CD14-positive monocyte (primary cell): ENCODE measurements at regions not wholly inside any gene's neighbourhood (a gene's known extent, or its start where the extent isn't known, plus 50 kb on each side); places are given as distances from the start of the nearest gene placed in this dataset.

Source experiments
- DNase-seq, 3 donors: peaks; one replicate each; pipeline ENCODE4 v3.0.0-alpha.2; 2011 to 2022
- H2AFZ ChIP-seq: 2 replicates; pipeline ENCODE4 v1.6.0; 2012; ENCODE audit warnings: mild to moderate bottlenecking, low read depth, low read length, inconsistent platforms; ENCODE audit not compliant: insufficient read depth, poor library complexity, severe bottlenecking
- H3K27ac ChIP-seq, 2 donors: 1 replicate in 1 of 2; 2 replicates in 1 of 2; pipeline ENCODE4 v1.5.1; 2012 to 2013; ENCODE audit warnings: low read length in 2 of 2, control low read depth in 1 of 2, inconsistent platforms in 1 of 2, low read depth in 1 of 2, mild to moderate bottlenecking in 1 of 2
- H3K27me3 ChIP-seq, 2 donors: one replicate each; pipeline versions ENCODE4 v1.6.0 to v1.6.1; 2011 to 2013; ENCODE audit warnings: low read length in 2 of 2; ENCODE audit not compliant: control insufficient read depth in 2 of 2, insufficient read depth in 2 of 2
- H3K36me3 ChIP-seq, 2 donors: replicated peaks in 1 of 2; 1 replicate in 1 of 2; 2 replicates in 1 of 2; pipeline versions ENCODE4 v1.5.1 to v1.6.1; 2012 to 2013; ENCODE audit warnings: low read length in 2 of 2, control low read depth in 1 of 2, inconsistent platforms in 1 of 2, mild to moderate bottlenecking in 1 of 2; ENCODE audit not compliant: insufficient read depth in 2 of 2, control insufficient read depth in 1 of 2
- H3K4me1 ChIP-seq, 2 donors: 1 replicate in 1 of 2; 2 replicates in 1 of 2; pipeline versions ENCODE4 v1.5.1 to v1.6.1; 2012 to 2013; ENCODE audit warnings: low read length in 2 of 2, control low read depth in 1 of 2, inconsistent platforms in 1 of 2, mild to moderate bottlenecking in 1 of 2, moderate library complexity in 1 of 2; ENCODE audit not compliant: insufficient read depth in 2 of 2, control insufficient read depth in 1 of 2
- H3K4me2 ChIP-seq: replicated peaks from 2 replicates; pipeline ENCODE3; 2012; ENCODE audit warnings: low read length, moderate library complexity, mild to moderate bottlenecking; ENCODE audit not compliant: poor library complexity, severe bottlenecking; ENCODE audit errors: extremely low read depth
- H3K4me3 ChIP-seq, 3 experiments: fragments of 200-600 bp in 1 of 3; sonication (generic) in 1 of 3; replicated peaks in 1 of 3; 1 replicate in 2 of 3; 2 replicates in 1 of 3; pipeline ENCODE4 v1.5.1; 2011 to 2013; ENCODE audit warnings: low read length in 3 of 3, mild to moderate bottlenecking in 3 of 3, control low read depth in 2 of 3, low read depth in 2 of 3, inconsistent platforms in 1 of 3, moderate library complexity in 1 of 3
- H3K79me2 ChIP-seq: 2 replicates; pipeline ENCODE4 v1.6.0; 2012; ENCODE audit warnings: mild to moderate bottlenecking, control low read depth, inconsistent platforms, low read length, moderate library complexity; ENCODE audit not compliant: insufficient read depth
- H3K9ac ChIP-seq: 2 replicates; pipeline ENCODE4 v1.6.0; 2017; ENCODE audit warnings: low read length, mild to moderate bottlenecking; ENCODE audit not compliant: insufficient read depth, poor library complexity, severe bottlenecking
- H3K9me3 ChIP-seq, 2 donors: replicated peaks in 1 of 2; 1 replicate in 1 of 2; 2 replicates in 1 of 2; pipeline versions ENCODE4 v1.5.1 to v1.6.1; 2012 to 2013; ENCODE audit warnings: low read length in 2 of 2, control low read depth in 1 of 2; ENCODE audit not compliant: control insufficient read depth in 1 of 2, insufficient read depth in 1 of 2
- H4K20me1 ChIP-seq: 2 replicates; pipeline ENCODE4 v1.6.0; 2012; ENCODE audit warnings: mild to moderate bottlenecking, low read length, control low read depth, moderate library complexity; ENCODE audit not compliant: insufficient read depth
- H3K27ac Mint-ChIP-seq, 7 donors: one replicate each; pipeline ENCODE4 v1.8.0; 2020; ENCODE audit warnings: mild to moderate bottlenecking in 7 of 7, mixed read lengths in 7 of 7, moderate library complexity in 6 of 7, inconsistent platforms in 2 of 7
- H3K27me3 Mint-ChIP-seq, 3 donors: one replicate each; pipeline ENCODE4 v1.8.0; 2021 to 2022; ENCODE audit warnings: low read depth in 3 of 3, mild to moderate bottlenecking in 3 of 3, mixed read lengths in 3 of 3, moderate library complexity in 3 of 3, inconsistent platforms in 1 of 3
- H3K36me3 Mint-ChIP-seq, 2 donors: one replicate each; pipeline ENCODE4 v1.8.0; 2020; ENCODE audit warnings: mixed read lengths in 2 of 2, inconsistent platforms in 1 of 2, mild to moderate bottlenecking in 1 of 2
- H3K4me1 Mint-ChIP-seq: one replicate; pipeline ENCODE4 v1.8.0; 2020; ENCODE audit warnings: mild to moderate bottlenecking, mixed read lengths
- H3K4me3 Mint-ChIP-seq, 2 donors: one replicate each; pipeline ENCODE4 v1.8.0; 2020; ENCODE audit warnings: mild to moderate bottlenecking in 2 of 2, mixed read lengths in 2 of 2, moderate library complexity in 1 of 2
- H3K9me3 Mint-ChIP-seq, 7 donors: one replicate each; pipeline ENCODE4 v1.8.0; 2020 to 2022; ENCODE audit warnings: mixed read lengths in 7 of 7, mild to moderate bottlenecking in 6 of 7, moderate library complexity in 6 of 7, inconsistent platforms in 2 of 7
- CTCF ChIP-seq: fragments of 200-600 bp; IDR thresholded peaks from one replicate; pipeline ENCODE4 v1.8.0; 2022; ENCODE audit warnings: antibody characterized with exemption, mild to moderate bottlenecking
- WGBS: methylation state at CpG from one replicate; pipeline ENCODE4 v1.1.5; 2013; ENCODE audit warnings: missing lambda C conversion rate; ENCODE audit not compliant: insufficient coverage; 5-methylcytosine and 5-hydroxymethylcytosine counted together
- intact Hi-C, 2 donors: fragments of 100-400 bp; cut with micrococcal nuclease; formaldehyde crosslinking; loops; one replicate each; pipeline versions ENCODE4 v1.15.0 to v1.15.1; 2023

GRCh38 chr6:112853162-112853561 is 506.0 kb downstream of the RFPL4B start:
- intact Hi-C loops, result no loop called here
- TF ChIP-seq CTCF, result no peak
- Histone ChIP-seq H4K20me1 (no peaks in the 10 kb centered on the region), H3K27me3 (no peaks in the 10 kb centered on the region), H3K27ac (no peak overlapping the region), H3K4me3 (no peak overlapping the region), H3K4me2 (no peak overlapping the region), H3K9ac (no peak overlapping the region), H3K36me3 (no peaks in the 10 kb centered on the region), H3K9me3 (no peaks in the 10 kb centered on the region), H3K4me1 (no peaks in the 10 kb centered on the region), H3K79me2 (no peaks in the 10 kb centered on the region), H2AFZ (no peak overlapping the region)
- Mint-ChIP-seq H3K36me3 (no peaks in the 10 kb centered on the region), H3K4me1 (no peaks in the 10 kb centered on the region), H3K27ac (no peak overlapping the region), H3K4me3 (no peak overlapping the region), H3K27me3 (peaks cover 0 to 2% (median 0%) of the 10 kb centered on the region in 3 donors), H3K9me3 (peaks cover 0 to 4% (median 0%) of the 10 kb centered on the region in 7 donors)
- 89% methylated on average over 1 of the region's 2 CpGs for WGBS
- DNase-seq, result no peak

GRCh38 chr6:112863753-112864152 is 516.6 kb downstream of the RFPL4B start:
- Mint-ChIP-seq H3K36me3 (no peaks in the 10 kb centered on the region), H3K27ac (no peak overlapping the region), H3K9me3 (peaks cover 0 to 6% (median 0%) of the 10 kb centered on the region in 7 donors), H3K4me3 (no peak overlapping the region), H3K27me3 (peaks cover 0 to 3% (median 0%) of the 10 kb centered on the region in 3 donors), H3K4me1 (no peaks in the 10 kb centered on the region)
- no peaks in the 10 kb centered on the region for H3K79me2 ChIP-seq
- H3K4me2 ChIP-seq, result no peak overlapping the region
- intact Hi-C loops, result no loop called here
- no peak overlapping the region for H3K9ac ChIP-seq
- no peaks in the 10 kb centered on the region for H4K20me1 ChIP-seq
- H3K36me3 ChIP-seq, result no peaks in the 10 kb centered on the region
- H3K4me1 ChIP-seq, result no peaks in the 10 kb centered on the region
- no peaks in the 10 kb centered on the region for H3K27me3 ChIP-seq
- no peak for DNase-seq
- H3K4me3 ChIP-seq, result no peak overlapping the region
- no peak for TF ChIP-seq CTCF
- H3K9me3 ChIP-seq, result no peaks in the 10 kb centered on the region
- no CpG with 5 or more reads among the region's 1 CpG for WGBS
- H3K27ac ChIP-seq, result no peak overlapping the region
- H2AFZ ChIP-seq, result no peak overlapping the region
